Esophagus squamous epithelium (tissue), 4 donors: ENCODE measurements at regions not wholly inside any gene's neighbourhood (a gene's known extent, or its start where the extent isn't known, plus 50 kb on each side); places are given as distances from the start of the nearest gene placed in this dataset.

ENCODE experiments used
- CTCF ChIP-seq, 6 experiments: fragments of 450-650 bp in 4 of 6; fragments of 200-600 bp in 2 of 6; sonication (generic) in 2 of 6; IDR thresholded peaks; one replicate each; pipeline ENCODE4 v1.5.1; 2016 to 2019; ENCODE audit warnings: antibody characterized with exemption in 6 of 6, mild to moderate bottlenecking in 4 of 6, moderate library complexity in 4 of 6
- POLR2A ChIP-seq, 4 donors: fragments of 450-650 bp; IDR thresholded peaks; one replicate each; pipeline ENCODE4 v1.6.1; 2017; ENCODE audit warnings: antibody characterized with exemption in 4 of 4, mild to moderate bottlenecking in 4 of 4, moderate library complexity in 3 of 4

GRCh38 chr4:8765631-8766590 is 105.7 kb downstream of the HMX1 start:
- TF ChIP-seq POLR2A (IDR thresholded peaks at IDR 0.05) (no peak), CTCF (IDR thresholded peaks at IDR 0.05) (no peak)
